ENCODE measurements at regions not wholly inside any gene's neighbourhood (a gene's known extent, or its start where the extent isn't known, plus 50 kb on each side); places are given as distances from the start of the nearest gene placed in this dataset.

DNA sequence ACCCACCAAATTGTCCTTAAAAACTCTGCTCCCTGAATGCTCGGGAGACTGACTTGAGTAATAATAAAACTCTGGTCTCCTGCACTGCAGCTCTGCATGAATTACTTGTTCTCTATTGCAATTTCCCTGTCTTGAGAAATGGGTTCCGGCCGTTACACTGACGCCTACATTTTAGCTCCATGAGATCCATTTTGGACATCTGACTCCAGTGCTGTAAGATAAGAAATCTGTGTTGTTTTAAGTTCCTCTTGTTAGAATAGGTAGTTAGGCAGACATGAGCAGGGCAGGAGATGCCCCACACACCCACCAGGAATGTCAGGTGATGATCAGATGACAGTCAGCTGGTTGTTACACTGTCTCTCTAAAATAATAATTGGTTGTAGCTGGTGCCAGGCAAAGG is 125.8 kb upstream of the SHB start:
- Histone ChIP-seq H3K27ac (ENCODE audit: low read depth) (no peak overlapping the region), H3F3A (replicated peaks; ENCODE audit: low read depth) (no peaks in the 10 kb centered on the region), H3K4me1 (ENCODE audit: insufficient read depth) (no peaks in the 10 kb centered on the region), H3K9me2 (ENCODE audit: insufficient read depth) (no peaks in the 10 kb centered on the region), H3K79me2 (replicated peaks; ENCODE audit: insufficient read depth) (no peaks in the 10 kb centered on the region), H3K4me3 (no peak overlapping the region), H2AFZ (no peak overlapping the region), H3K27me3 (ENCODE audit: insufficient read depth) (no peaks in the 10 kb centered on the region), H3K36me3 (ENCODE audit: insufficient read depth) (no peaks in the 10 kb centered on the region), H3K4me2 (no peak overlapping the region), H4K20me1 (replicated peaks; ENCODE audit: insufficient read depth) (no peaks in the 10 kb centered on the region; the same call in 1 of the 2 replicates)
- ATAC-seq (no peak), DNase-seq (ENCODE audit: low spot score) (no peak)
- Mint-ChIP-seq H3K4me1 (no peaks in the 10 kb centered on the region), H3K4me3 (no peak overlapping the region), H3K36me3 (ENCODE audit: low read depth) (no peaks in the 10 kb centered on the region), H3K9me3 (no peaks in the 10 kb centered on the region), H3K27me3 (ENCODE audit: insufficient read depth, low read depth, poor library complexity) (peaks cover 5% of the 10 kb centered on the region), H3K27ac (no peak overlapping the region)
- TF ChIP-seq STAT1 (IDR thresholded peaks at IDR 0.05; ENCODE audit: unreplicated experiment) = no peak
- TF ChIP-seq ETS1 (IDR thresholded peaks at IDR 0.05) = no peak
- TF ChIP-seq JUNB (IDR thresholded peaks at IDR 0.05; ENCODE audit: unreplicated experiment) = no peak
- TF ChIP-seq EZH2phosphoT487 (IDR thresholded peaks at IDR 0.05; ENCODE audit: unreplicated experiment) = no peak
- TF ChIP-seq CREB1 (CRISPR knock-in tag; IDR thresholded peaks at IDR 0.05; ENCODE audit: low read depth) = no peak
- TF ChIP-seq NANOG (IDR thresholded peaks at IDR 0.05; ENCODE audit: borderline replicate concordance) = no peak
- TF ChIP-seq, protein P1, sequence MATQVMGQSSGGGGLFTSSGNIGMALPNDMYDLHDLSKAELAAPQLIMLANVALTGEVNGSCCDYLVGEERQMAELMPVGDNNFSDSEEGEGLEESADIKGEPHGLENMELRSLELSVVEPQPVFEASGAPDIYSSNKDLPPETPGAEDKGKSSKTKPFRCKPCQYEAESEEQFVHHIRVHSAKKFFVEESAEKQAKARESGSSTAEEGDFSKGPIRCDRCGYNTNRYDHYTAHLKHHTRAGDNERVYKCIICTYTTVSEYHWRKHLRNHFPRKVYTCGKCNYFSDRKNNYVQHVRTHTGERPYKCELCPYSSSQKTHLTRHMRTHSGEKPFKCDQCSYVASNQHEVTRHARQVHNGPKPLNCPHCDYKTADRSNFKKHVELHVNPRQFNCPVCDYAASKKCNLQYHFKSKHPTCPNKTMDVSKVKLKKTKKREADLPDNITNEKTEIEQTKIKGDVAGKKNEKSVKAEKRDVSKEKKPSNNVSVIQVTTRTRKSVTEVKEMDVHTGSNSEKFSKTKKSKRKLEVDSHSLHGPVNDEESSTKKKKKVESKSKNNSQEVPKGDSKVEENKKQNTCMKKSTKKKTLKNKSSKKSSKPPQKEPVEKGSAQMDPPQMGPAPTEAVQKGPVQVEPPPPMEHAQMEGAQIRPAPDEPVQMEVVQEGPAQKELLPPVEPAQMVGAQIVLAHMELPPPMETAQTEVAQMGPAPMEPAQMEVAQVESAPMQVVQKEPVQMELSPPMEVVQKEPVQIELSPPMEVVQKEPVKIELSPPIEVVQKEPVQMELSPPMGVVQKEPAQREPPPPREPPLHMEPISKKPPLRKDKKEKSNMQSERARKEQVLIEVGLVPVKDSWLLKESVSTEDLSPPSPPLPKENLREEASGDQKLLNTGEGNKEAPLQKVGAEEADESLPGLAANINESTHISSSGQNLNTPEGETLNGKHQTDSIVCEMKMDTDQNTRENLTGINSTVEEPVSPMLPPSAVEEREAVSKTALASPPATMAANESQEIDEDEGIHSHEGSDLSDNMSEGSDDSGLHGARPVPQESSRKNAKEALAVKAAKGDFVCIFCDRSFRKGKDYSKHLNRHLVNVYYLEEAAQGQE (IDR thresholded peaks at IDR 0.05; ENCODE audit: unreplicated experiment) = no peak
- TF ChIP-seq ZNF462 (CRISPR knock-in tag; IDR thresholded peaks at IDR 0.05) = no peak
- no peak for TF ChIP-seq POLR2AphosphoS5 (IDR thresholded peaks at IDR 0.05; ENCODE audit: low read depth)
- TF ChIP-seq EZH2 (IDR thresholded peaks at IDR 0.05; ENCODE audit: low read depth, unreplicated experiment) = no peak
- TF ChIP-seq, protein P2, sequence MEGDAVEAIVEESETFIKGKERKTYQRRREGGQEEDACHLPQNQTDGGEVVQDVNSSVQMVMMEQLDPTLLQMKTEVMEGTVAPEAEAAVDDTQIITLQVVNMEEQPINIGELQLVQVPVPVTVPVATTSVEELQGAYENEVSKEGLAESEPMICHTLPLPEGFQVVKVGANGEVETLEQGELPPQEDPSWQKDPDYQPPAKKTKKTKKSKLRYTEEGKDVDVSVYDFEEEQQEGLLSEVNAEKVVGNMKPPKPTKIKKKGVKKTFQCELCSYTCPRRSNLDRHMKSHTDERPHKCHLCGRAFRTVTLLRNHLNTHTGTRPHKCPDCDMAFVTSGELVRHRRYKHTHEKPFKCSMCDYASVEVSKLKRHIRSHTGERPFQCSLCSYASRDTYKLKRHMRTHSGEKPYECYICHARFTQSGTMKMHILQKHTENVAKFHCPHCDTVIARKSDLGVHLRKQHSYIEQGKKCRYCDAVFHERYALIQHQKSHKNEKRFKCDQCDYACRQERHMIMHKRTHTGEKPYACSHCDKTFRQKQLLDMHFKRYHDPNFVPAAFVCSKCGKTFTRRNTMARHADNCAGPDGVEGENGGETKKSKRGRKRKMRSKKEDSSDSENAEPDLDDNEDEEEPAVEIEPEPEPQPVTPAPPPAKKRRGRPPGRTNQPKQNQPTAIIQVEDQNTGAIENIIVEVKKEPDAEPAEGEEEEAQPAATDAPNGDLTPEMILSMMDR (conservative IDR thresholded peaks at IDR 0.05; ENCODE audit: low read depth in 2 of 2) = no peak
- no peak for TF ChIP-seq ZNF331 (CRISPR knock-in tag; IDR thresholded peaks at IDR 0.05; ENCODE audit: low read depth)

Measured in GM23338 (cell line).